ENCODE measurements at regions not wholly inside any gene's neighbourhood (a gene's known extent, or its start where the extent isn't known, plus 50 kb on each side); places are given as distances from the start of the nearest gene placed in this dataset.

DNA sequence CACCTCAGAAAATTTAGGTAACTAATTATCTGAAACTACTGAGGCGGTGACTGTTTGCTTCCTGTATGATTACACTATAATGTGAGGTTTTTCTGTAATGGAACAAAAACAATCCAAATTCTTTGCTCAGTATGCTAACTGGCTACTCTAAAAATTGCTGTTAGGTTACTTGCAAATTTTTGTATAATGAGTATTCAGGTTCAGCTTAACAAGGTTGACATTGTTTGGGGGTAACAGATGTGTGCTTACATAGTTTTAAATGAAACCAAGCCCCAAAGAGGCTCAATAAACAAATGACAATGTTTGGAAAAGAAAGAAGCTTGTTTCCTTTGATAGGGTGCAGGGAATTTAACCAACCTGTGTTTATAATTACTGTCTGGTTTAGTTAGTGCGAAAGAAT, 414.5 kb upstream of the MDFIC2 start:
- TF ChIP-seq, protein P1, sequence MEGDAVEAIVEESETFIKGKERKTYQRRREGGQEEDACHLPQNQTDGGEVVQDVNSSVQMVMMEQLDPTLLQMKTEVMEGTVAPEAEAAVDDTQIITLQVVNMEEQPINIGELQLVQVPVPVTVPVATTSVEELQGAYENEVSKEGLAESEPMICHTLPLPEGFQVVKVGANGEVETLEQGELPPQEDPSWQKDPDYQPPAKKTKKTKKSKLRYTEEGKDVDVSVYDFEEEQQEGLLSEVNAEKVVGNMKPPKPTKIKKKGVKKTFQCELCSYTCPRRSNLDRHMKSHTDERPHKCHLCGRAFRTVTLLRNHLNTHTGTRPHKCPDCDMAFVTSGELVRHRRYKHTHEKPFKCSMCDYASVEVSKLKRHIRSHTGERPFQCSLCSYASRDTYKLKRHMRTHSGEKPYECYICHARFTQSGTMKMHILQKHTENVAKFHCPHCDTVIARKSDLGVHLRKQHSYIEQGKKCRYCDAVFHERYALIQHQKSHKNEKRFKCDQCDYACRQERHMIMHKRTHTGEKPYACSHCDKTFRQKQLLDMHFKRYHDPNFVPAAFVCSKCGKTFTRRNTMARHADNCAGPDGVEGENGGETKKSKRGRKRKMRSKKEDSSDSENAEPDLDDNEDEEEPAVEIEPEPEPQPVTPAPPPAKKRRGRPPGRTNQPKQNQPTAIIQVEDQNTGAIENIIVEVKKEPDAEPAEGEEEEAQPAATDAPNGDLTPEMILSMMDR (conservative IDR thresholded peaks at IDR 0.05 in 1 of 2, IDR thresholded peaks at IDR 0.05 in 1 of 2; ENCODE audit: extremely low read depth in 1 of 2, insufficient read depth in 1 of 2, low read depth in 1 of 2, low read length in 2 of 2): no peak
- TF ChIP-seq EZH2 (IDR thresholded peaks at IDR 0.05; ENCODE audit: borderline replicate concordance, low read length): no peak

Data from mammary epithelial cell (primary cell).